ENCODE measurements at regions not wholly inside any gene's neighbourhood (a gene's known extent, or its start where the extent isn't known, plus 50 kb on each side); places are given as distances from the start of the nearest gene placed in this dataset.

DNA sequence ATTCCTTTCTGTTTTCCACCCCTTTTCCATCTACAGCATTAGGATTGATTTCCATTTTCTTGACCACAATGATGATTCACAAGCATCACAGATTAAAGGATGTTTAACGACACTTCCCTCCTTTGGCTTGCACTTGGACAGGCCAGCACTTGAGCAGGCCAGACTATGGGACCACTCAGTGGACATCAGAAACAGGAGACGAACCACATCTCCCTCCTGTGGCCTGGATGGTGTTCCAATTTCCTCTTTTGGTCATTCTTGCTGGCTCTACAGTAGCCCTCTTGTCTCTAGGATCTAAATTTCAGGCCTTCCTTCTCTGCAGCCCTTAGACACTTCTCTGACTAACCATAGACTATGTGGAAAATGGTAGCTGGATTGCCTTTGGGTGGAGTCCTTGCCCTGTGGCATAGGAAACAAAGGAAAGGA is 78.8 kb upstream of the BOC start:
- no peaks in the 10 kb centered on the region for H3K9me3 Mint-ChIP-seq
- no peak overlapping the region for H3K27ac Mint-ChIP-seq
- no peaks in the 10 kb centered on the region for H3K36me3 Mint-ChIP-seq (ENCODE audit: low read depth)
- H3K27me3 Mint-ChIP-seq (ENCODE audit: insufficient read depth): no peaks in the 10 kb centered on the region
- H3K4me3 Mint-ChIP-seq: no peak overlapping the region
- DNase-seq (ENCODE audit: low spot score): no peak
- H3K4me1 Mint-ChIP-seq (ENCODE audit: low read depth): no peaks in the 10 kb centered on the region
- intact Hi-C loops (cut with micrococcal nuclease): no loop called here

DNA sequence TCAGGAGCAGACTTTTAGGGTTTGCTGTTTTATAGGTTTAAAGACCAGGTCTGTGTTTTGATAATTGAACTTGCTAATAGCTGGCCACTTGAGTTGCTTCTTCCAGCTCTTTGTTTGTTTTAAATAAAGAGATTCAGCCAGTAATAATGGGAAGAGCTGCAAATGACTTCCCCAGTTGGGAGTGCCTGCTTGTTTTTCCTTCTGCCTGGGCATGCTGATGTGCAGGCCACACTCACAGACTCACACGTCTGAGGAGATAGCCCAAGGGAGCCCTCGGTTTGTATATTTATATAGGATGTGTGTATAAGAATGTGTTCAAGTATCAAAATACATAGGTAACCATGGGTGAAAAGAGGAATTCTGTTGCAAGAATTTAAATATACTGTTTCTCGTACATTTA is 78.2 kb upstream of the BOC start:
- intact Hi-C loops (cut with micrococcal nuclease): no loop called here
- Mint-ChIP-seq H3K9me3 (no peaks in the 10 kb centered on the region), H3K4me3 (no peak overlapping the region), H3K27ac (no peak overlapping the region), H3K36me3 (ENCODE audit: low read depth) (no peaks in the 10 kb centered on the region), H3K27me3 (ENCODE audit: insufficient read depth) (no peaks in the 10 kb centered on the region), H3K4me1 (ENCODE audit: low read depth) (no peaks in the 10 kb centered on the region)
- no peak for DNase-seq (ENCODE audit: low spot score)

DNA sequence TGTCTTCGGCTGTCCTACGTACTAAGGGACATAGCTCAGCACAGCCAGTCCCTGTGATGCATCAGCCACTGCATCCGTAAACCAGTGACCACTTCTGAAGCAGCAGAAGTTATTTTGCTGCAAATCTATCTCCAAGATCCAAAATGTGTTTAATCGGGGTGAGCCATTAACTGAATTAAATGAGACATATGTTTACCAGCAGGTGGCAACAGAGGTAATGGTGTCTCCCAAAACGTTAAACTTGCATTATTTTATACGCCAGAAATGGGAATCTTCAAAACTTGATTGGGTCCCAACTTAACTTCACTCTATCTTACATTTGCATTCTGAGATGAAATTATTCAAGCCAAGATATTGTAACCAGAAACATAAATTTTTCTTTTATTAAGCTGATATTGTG is 75.3 kb upstream of the BOC start:
- Mint-ChIP-seq H3K9me3 (no peaks in the 10 kb centered on the region), H3K27ac (no peak overlapping the region), H3K4me3 (no peak overlapping the region), H3K27me3 (ENCODE audit: insufficient read depth) (no peaks in the 10 kb centered on the region), H3K4me1 (ENCODE audit: low read depth) (peaks cover 2% of the 10 kb centered on the region), H3K36me3 (ENCODE audit: low read depth) (no peaks in the 10 kb centered on the region)
- intact Hi-C loops (cut with micrococcal nuclease): loop anchor here (1.0 to 5.0 kb wide), 3 partner anchors 85 to 441 kb away; no protein-coding TSS in a partner anchor
- no peak for DNase-seq (ENCODE audit: low spot score)

DNA sequence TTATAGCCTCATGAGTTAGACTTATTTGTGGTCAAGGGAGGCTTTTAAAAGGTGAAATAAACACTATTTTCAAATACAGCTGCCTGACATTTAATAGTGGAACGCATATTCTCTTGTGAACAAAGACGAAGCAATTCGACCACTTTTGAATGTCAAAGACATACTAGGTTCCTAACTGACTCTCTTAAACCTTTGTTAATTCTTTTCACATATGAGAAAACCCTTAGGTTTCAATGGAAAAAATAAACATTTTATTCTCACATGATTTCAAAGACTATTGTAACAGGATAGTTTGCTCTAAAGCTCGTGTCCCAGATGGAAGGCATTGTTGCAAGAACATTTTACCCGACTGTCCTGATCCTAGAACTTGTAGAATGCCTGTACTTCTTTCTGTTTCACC is 74.8 kb upstream of the BOC start:
- Mint-ChIP-seq H3K4me3 (no peak overlapping the region), H3K9me3 (no peaks in the 10 kb centered on the region), H3K36me3 (ENCODE audit: low read depth) (no peaks in the 10 kb centered on the region), H3K27me3 (ENCODE audit: insufficient read depth) (no peaks in the 10 kb centered on the region), H3K27ac (no peak overlapping the region), H3K4me1 (ENCODE audit: low read depth) (peaks cover 4% of the 10 kb centered on the region)
- intact Hi-C loops (cut with micrococcal nuclease): loop anchor here (1.0 to 5.0 kb wide), 3 partner anchors 85 to 441 kb away; no protein-coding TSS in a partner anchor
- DNase-seq (ENCODE audit: low spot score): no peak

- Mint-ChIP-seq H3K9me3 (no peaks in the 10 kb centered on the region), H3K4me1 (ENCODE audit: low read depth) (peaks cover 4% of the 10 kb centered on the region), H3K36me3 (ENCODE audit: low read depth) (no peaks in the 10 kb centered on the region), H3K4me3 (no peak overlapping the region), H3K27me3 (ENCODE audit: insufficient read depth) (no peaks in the 10 kb centered on the region), H3K27ac (no peak overlapping the region)
- no peak for DNase-seq (ENCODE audit: low spot score)
- intact Hi-C loops (cut with micrococcal nuclease): loop anchor here (5.0 kb wide), 1 partner anchor 438 kb away; no protein-coding TSS in a partner anchor
These were observed 72.3 kb upstream of the BOC start for GRCh38 chr3:113138839-113139743.

DNA sequence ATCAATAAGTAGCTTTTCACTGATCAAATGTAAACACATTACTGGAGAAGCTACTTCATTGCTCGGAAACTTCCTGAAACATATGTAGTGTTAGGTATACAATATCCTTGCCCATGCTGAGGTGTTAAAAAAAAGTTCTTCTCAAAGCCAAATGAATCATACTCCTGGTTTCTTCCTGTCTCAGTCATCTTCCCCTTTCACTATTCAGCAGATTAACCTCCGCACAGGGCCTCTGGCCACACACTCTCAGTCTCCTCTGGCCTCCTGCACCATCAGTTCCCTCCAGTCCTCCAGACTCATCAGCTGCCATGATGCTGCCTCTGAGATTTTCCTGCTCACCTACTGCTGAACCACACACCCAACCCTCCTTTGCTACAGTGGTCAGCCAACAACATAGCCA is 70.5 kb upstream of the BOC start:
- Mint-ChIP-seq H3K4me1 (ENCODE audit: low read depth) (peaks cover 4% of the 10 kb centered on the region), H3K36me3 (ENCODE audit: low read depth) (no peaks in the 10 kb centered on the region), H3K4me3 (no peak overlapping the region), H3K27ac (no peak overlapping the region), H3K9me3 (no peaks in the 10 kb centered on the region), H3K27me3 (ENCODE audit: insufficient read depth) (peaks cover 1% of the 10 kb centered on the region)
- DNase-seq (ENCODE audit: low spot score): no peak
- intact Hi-C loops (cut with micrococcal nuclease): loop anchor here (1.0 kb wide), 1 partner anchor 30 kb away; no protein-coding TSS in a partner anchor

- H3K36me3 Mint-ChIP-seq (ENCODE audit: low read depth): no peaks in the 10 kb centered on the region
- H3K4me3 Mint-ChIP-seq: no peak overlapping the region
- H3K9me3 Mint-ChIP-seq: no peaks in the 10 kb centered on the region
- H3K4me1 Mint-ChIP-seq (ENCODE audit: low read depth): peaks cover 4% of the 10 kb centered on the region
- no peak overlapping the region for H3K27ac Mint-ChIP-seq
- H3K27me3 Mint-ChIP-seq (ENCODE audit: insufficient read depth): peaks cover 5% of the 10 kb centered on the region
- intact Hi-C loops (cut with micrococcal nuclease): loop anchor here (1.0 kb wide), 1 partner anchor 30 kb away; no protein-coding TSS in a partner anchor
- DNase-seq (ENCODE audit: low spot score): no peak
These were observed 69.8 kb upstream of the BOC start for GRCh38 chr3:113141543-113141942.

DNA sequence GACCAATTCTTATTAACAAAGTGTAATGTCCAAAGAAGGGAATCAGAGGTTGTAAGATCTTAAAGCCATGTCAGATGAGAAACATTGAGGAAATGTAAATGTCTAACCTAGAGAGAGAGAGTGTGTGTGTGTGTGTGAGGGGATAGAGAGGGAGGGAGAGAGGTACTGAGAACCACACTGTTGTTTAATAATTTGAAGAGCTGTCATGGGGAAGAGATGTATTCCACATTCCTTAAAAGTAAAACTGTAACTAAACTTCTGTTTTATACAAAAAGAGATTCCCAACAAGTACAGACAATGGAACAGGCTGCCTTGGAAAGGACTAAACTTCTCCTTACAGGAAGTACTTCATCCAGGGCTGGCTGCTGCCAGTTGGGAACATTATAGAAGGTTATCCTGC is 68.9 kb upstream of the BOC start:
- Mint-ChIP-seq H3K9me3 (no peaks in the 10 kb centered on the region), H3K4me3 (no peak overlapping the region), H3K27me3 (ENCODE audit: insufficient read depth) (peaks cover 9% of the 10 kb centered on the region), H3K36me3 (ENCODE audit: low read depth) (no peaks in the 10 kb centered on the region), H3K27ac (no peak overlapping the region), H3K4me1 (ENCODE audit: low read depth) (peaks cover 4% of the 10 kb centered on the region)
- no peak for DNase-seq (ENCODE audit: low spot score)
- intact Hi-C loops (cut with micrococcal nuclease): no loop called here

GRCh38 chr3:113143353-113143752 is 68.0 kb upstream of the BOC start:
- Mint-ChIP-seq H3K27me3 (ENCODE audit: insufficient read depth) (peaks cover 11% of the 10 kb centered on the region), H3K36me3 (ENCODE audit: low read depth) (no peaks in the 10 kb centered on the region), H3K27ac (no peak overlapping the region), H3K4me3 (no peak overlapping the region), H3K9me3 (no peaks in the 10 kb centered on the region), H3K4me1 (ENCODE audit: low read depth) (peaks cover 4% of the 10 kb centered on the region)
- intact Hi-C loops (cut with micrococcal nuclease): no loop called here
- no peak for DNase-seq (ENCODE audit: low spot score)

- H3K36me3 Mint-ChIP-seq (ENCODE audit: low read depth): no peaks in the 10 kb centered on the region
- intact Hi-C loops (cut with micrococcal nuclease): no loop called here
These were observed 63.6 kb upstream of the BOC start for GRCh38 chr3:113147681-113148261.

DNA sequence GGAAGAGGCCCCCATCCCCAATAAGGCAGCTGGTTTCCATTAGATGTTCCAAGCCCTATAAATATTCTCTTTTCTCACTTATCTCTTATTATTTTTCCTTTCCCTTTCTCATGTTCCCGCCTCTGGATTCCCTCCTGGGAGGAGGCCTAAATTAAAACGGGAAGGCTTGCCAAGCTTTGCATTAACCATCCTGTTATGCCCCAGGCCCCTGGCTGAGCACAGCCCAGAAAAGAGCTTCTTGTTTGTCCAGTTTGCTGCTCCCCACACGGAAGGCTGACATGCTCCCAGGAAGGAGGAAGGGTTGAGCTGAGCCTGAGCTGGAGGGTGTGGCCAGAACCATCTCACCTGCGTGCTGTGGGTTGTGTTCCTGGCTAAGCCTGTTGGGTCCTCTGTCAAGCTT is 63.1 kb upstream of the BOC start:
- Mint-ChIP-seq H3K4me3 (no peak overlapping the region), H3K36me3 (ENCODE audit: low read depth) (no peaks in the 10 kb centered on the region), H3K27me3 (ENCODE audit: insufficient read depth) (peaks cover 12% of the 10 kb centered on the region), H3K4me1 (ENCODE audit: low read depth) (no peaks in the 10 kb centered on the region), H3K27ac (no peak overlapping the region), H3K9me3 (no peaks in the 10 kb centered on the region)
- intact Hi-C loops (cut with micrococcal nuclease): no loop called here
- no peak for DNase-seq (ENCODE audit: low spot score)

More at GRCh38 chr3:113147681-113148261, 63.6 kb upstream of the BOC start:
- Mint-ChIP-seq H3K4me3 (no peak overlapping the region), H3K9me3 (no peaks in the 10 kb centered on the region), H3K4me1 (ENCODE audit: low read depth) (no peaks in the 10 kb centered on the region), H3K27me3 (ENCODE audit: insufficient read depth) (peaks cover 12% of the 10 kb centered on the region), H3K27ac (no peak overlapping the region)
- no peak for DNase-seq (ENCODE audit: low spot score)

GRCh38 chr3:113150250-113150649 is 61.1 kb upstream of the BOC start:
- Mint-ChIP-seq H3K4me3 (no peak overlapping the region), H3K27ac (no peak overlapping the region), H3K9me3 (no peaks in the 10 kb centered on the region), H3K27me3 (ENCODE audit: insufficient read depth) (peaks cover 12% of the 10 kb centered on the region), H3K4me1 (ENCODE audit: low read depth) (no peaks in the 10 kb centered on the region), H3K36me3 (ENCODE audit: low read depth) (no peaks in the 10 kb centered on the region)
- intact Hi-C loops (cut with micrococcal nuclease): no loop called here
- no peak for DNase-seq (ENCODE audit: low spot score)

DNA sequence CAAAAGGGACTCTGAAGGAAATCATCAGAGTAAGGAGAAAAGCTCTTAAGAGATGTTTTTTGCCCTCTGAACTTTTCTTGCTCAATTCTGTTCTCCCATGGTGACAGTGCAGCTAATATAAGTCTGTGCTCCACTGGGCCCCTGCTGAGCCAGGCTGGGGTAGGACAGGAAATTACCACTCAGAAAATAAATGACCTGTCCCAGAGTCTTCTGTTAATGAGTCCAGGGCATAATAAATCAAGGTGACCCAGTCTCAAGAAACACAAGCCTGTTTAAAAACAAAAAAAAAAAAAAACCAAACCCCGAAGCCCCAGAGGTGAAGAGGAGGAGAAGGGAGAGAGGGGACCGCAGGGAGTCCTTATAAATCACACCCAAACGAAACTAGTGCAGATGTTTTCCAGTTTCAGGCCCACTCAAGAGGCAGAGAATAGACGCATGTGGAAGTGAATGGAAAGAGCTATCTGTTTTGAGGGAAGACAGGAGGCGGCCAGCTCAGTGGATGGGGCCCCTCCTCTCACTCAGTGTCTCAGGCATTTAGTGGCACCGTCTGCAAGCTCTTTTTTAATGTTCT is 59.8 kb upstream of the BOC start:
- no peak overlapping the region for H3K4me3 Mint-ChIP-seq
- H3K27ac Mint-ChIP-seq: no peak overlapping the region
- DNase-seq (ENCODE audit: low spot score): no peak
- H3K36me3 Mint-ChIP-seq (ENCODE audit: low read depth): no peaks in the 10 kb centered on the region
- no peaks in the 10 kb centered on the region for H3K4me1 Mint-ChIP-seq (ENCODE audit: low read depth)
- H3K9me3 Mint-ChIP-seq: no peaks in the 10 kb centered on the region
- H3K27me3 Mint-ChIP-seq (ENCODE audit: insufficient read depth): peaks cover 7% of the 10 kb centered on the region
- intact Hi-C loops (cut with micrococcal nuclease): no loop called here

Data from activated T-helper 1 cell treated with anti-CD3 and anti-CD28 coated beads, Interleukin-12 subunit alpha, Interleukin-12 subunit beta, Interleukin-2, Interleukin-4 antibody, amounts not matched to agents 30 ng/mL and 10 ng/mL and 1 ng/mL, durations not matched to agents 14 hours and 24 hours and 36 hours (primary cell).